Trophoblast cell (in vitro differentiated cells and primary cell): ENCODE measurements at regions not wholly inside any gene's neighbourhood (a gene's known extent, or its start where the extent isn't known, plus 50 kb on each side); places are given as distances from the start of the nearest gene placed in this dataset.
A peak's percentile ranks its signal among the peaks of the same experiment; 100 is the strongest.

Experiments
- DNase-seq, 2 donors: peaks; one replicate each; pipeline ENCODE4 v3.0.0-alpha.2; 2016
- H2AFZ ChIP-seq: 2 replicates; pipeline ENCODE4 v1.6.1; 2013; ENCODE audit warnings: low read length, moderate library complexity, mild to moderate bottlenecking; ENCODE audit not compliant: insufficient read depth, poor library complexity
- H2AK5ac ChIP-seq: 2 replicates; pipeline ENCODE4 v1.6.1; 2013; ENCODE audit warnings: mild to moderate bottlenecking, low read length
- H2BK120ac ChIP-seq: 2 replicates; pipeline ENCODE4 v1.6.1; 2013; ENCODE audit warnings: low read length, mild to moderate bottlenecking, moderate library complexity; ENCODE audit not compliant: insufficient read depth, poor library complexity
- H2BK12ac ChIP-seq: 2 replicates; pipeline ENCODE4 v1.6.1; 2013; ENCODE audit warnings: mild to moderate bottlenecking, low read length, moderate library complexity
- H2BK5ac ChIP-seq: 2 replicates; pipeline ENCODE4 v1.6.1; 2013; ENCODE audit warnings: low read length, low read depth, moderate library complexity, mild to moderate bottlenecking; ENCODE audit not compliant: poor library complexity
- H3K14ac ChIP-seq: 2 replicates; pipeline ENCODE4 v1.6.1; 2013; ENCODE audit warnings: mild to moderate bottlenecking, low read length
- H3K18ac ChIP-seq: 2 replicates; pipeline ENCODE4 v1.6.1; 2013; ENCODE audit warnings: mild to moderate bottlenecking, low read length
- H3K23ac ChIP-seq: 2 replicates; pipeline ENCODE4 v1.6.1; 2013; ENCODE audit warnings: low read length
- H3K27ac ChIP-seq: 2 replicates; pipeline ENCODE4 v1.5.1; 2013; ENCODE audit warnings: low read depth, mild to moderate bottlenecking, inconsistent platforms, low read length, moderate library complexity
- H3K27me3 ChIP-seq: 2 replicates; pipeline ENCODE4 v1.6.1; 2013; ENCODE audit warnings: inconsistent platforms, mild to moderate bottlenecking, low read length, moderate library complexity; ENCODE audit not compliant: insufficient read depth
- H3K36me3 ChIP-seq, 2 experiments: 1 replicate in 1 of 2; 2 replicates in 1 of 2; pipeline ENCODE4 v1.6.1; 2013; ENCODE audit warnings: low read length in 2 of 2, mild to moderate bottlenecking in 2 of 2, moderate library complexity in 1 of 2; ENCODE audit not compliant: insufficient read depth in 2 of 2, control insufficient read depth in 1 of 2
- H3K4ac ChIP-seq: 2 replicates; pipeline ENCODE4 v1.6.1; 2013; ENCODE audit warnings: low read depth, mild to moderate bottlenecking, low read length, moderate library complexity
- H3K4me1 ChIP-seq, 2 experiments: 1 replicate in 1 of 2; 2 replicates in 1 of 2; pipeline ENCODE4 v1.6.1; 2013; ENCODE audit warnings: low read length in 2 of 2, mild to moderate bottlenecking in 2 of 2, moderate library complexity in 1 of 2; ENCODE audit not compliant: insufficient read depth in 2 of 2, control insufficient read depth in 1 of 2
- H3K4me2 ChIP-seq: 2 replicates; pipeline ENCODE4 v1.6.1; 2013; ENCODE audit warnings: inconsistent platforms, mild to moderate bottlenecking, low read length, moderate library complexity
- H3K4me3 ChIP-seq: 2 replicates; pipeline ENCODE4 v1.5.1; 2013; ENCODE audit warnings: mild to moderate bottlenecking, low read depth, low read length, inconsistent platforms
- H3K79me1 ChIP-seq: one replicate; pipeline ENCODE4 v1.6.1; 2013; ENCODE audit warnings: low read length
- H3K79me2 ChIP-seq: 2 replicates; pipeline ENCODE4 v1.6.1; 2013; ENCODE audit warnings: low read length, mild to moderate bottlenecking; ENCODE audit not compliant: control insufficient read depth, insufficient read depth, poor library complexity
- H3K9ac ChIP-seq: 2 replicates; pipeline ENCODE4 v1.6.1; 2013; ENCODE audit warnings: mild to moderate bottlenecking, low read length
- H3K9me3 ChIP-seq: 2 replicates; pipeline ENCODE4 v1.6.1; 2013; ENCODE audit warnings: low read depth, mild to moderate bottlenecking, control low read depth, inconsistent platforms, low read length; ENCODE audit not compliant: insufficient read depth
- H4K12ac ChIP-seq: 2 replicates; pipeline ENCODE4 v1.6.1; 2013; ENCODE audit warnings: low read depth, mild to moderate bottlenecking, low read length, moderate library complexity
- H4K8ac ChIP-seq: 2 replicates; pipeline ENCODE4 v1.6.1; 2013; ENCODE audit warnings: low read depth, mild to moderate bottlenecking, low read length, moderate library complexity
- H4K91ac ChIP-seq: one replicate; pipeline ENCODE4 v1.6.1; 2013; ENCODE audit warnings: low read depth, mild to moderate bottlenecking, low read length, moderate library complexity
- WGBS: extraction: QIAGEN DNeasy Blood & Tissue Kit; methylation state at CpG from one replicate; pipeline ENCODE4 v1.1.7; 2013; ENCODE audit warnings: missing lambda C conversion rate; ENCODE audit not compliant: insufficient read length, insufficient coverage; ENCODE audit errors: extremely low coverage; 5-methylcytosine and 5-hydroxymethylcytosine counted together

GRCh38 chr3:65148687-65149086 is 460.9 kb upstream of the ADAMTS9 start:
- Histone ChIP-seq H4K8ac (no peak overlapping the region), H3K23ac (no peak overlapping the region), H2AFZ (no peak overlapping the region), H2BK120ac (no peak overlapping the region), H4K91ac (no peak overlapping the region), H3K9ac (no peak overlapping the region), H3K4me3 (no peak overlapping the region), H3K79me2 (no peaks in the 10 kb centered on the region), H3K4ac (no peak overlapping the region), H3K9me3 (no peaks in the 10 kb centered on the region), H3K14ac (no peak overlapping the region), H3K4me2 (no peak overlapping the region), H3K18ac (no peak overlapping the region), H3K27me3 (no peaks in the 10 kb centered on the region), H3K36me3 (no peaks in the 10 kb centered on the region), H2AK5ac (no peak overlapping the region), H3K27ac (no peak overlapping the region), H3K4me1 (peaks cover 0 to 2% of the 10 kb centered on the region in 2 experiments), H2BK5ac (no peak overlapping the region), H2BK12ac (no peak overlapping the region), H4K12ac (no peak overlapping the region), H3K79me1 (no peaks in the 10 kb centered on the region)
- no peak for DNase-seq
- WGBS: no CpG with 5 or more reads among the region's 2 CpGs

GRCh38 chr3:65146179-65146578 is 458.4 kb upstream of the ADAMTS9 start:
- H3K4ac ChIP-seq: no peak overlapping the region
- H3K18ac ChIP-seq: no peak overlapping the region
- peak; percentile 68 to 81 for DNase-seq
- WGBS: no CpG with 5 or more reads among the region's 3 CpGs
- H3K14ac ChIP-seq: no peak overlapping the region
- no peak overlapping the region for H4K91ac ChIP-seq
- no peak overlapping the region for H3K27ac ChIP-seq
- no peak overlapping the region for H4K8ac ChIP-seq
- no peaks in the 10 kb centered on the region for H3K79me1 ChIP-seq
- no peaks in the 10 kb centered on the region for H3K79me2 ChIP-seq
- H3K9ac ChIP-seq: no peak overlapping the region
- H3K27me3 ChIP-seq: no peaks in the 10 kb centered on the region
- H2AFZ ChIP-seq: no peak overlapping the region
- H2BK120ac ChIP-seq: no peak overlapping the region
- H3K4me2 ChIP-seq: no peak overlapping the region
- no peak overlapping the region for H3K23ac ChIP-seq
- no peaks in the 10 kb centered on the region for H3K9me3 ChIP-seq
- H2AK5ac ChIP-seq: no peak overlapping the region
- no peak overlapping the region for H2BK12ac ChIP-seq
- no peak overlapping the region for H3K4me3 ChIP-seq
- H2BK5ac ChIP-seq: no peak overlapping the region
- H4K12ac ChIP-seq: no peak overlapping the region
- peaks cover 0 to 2% of the 10 kb centered on the region in 2 experiments for H3K4me1 ChIP-seq
- no peaks in the 10 kb centered on the region for H3K36me3 ChIP-seq

GRCh38 chr3:65145680-65146079 is 457.9 kb upstream of the ADAMTS9 start:
- Histone ChIP-seq H3K4me2 (no peak overlapping the region), H3K79me2 (no peaks in the 10 kb centered on the region), H3K14ac (no peak overlapping the region), H3K23ac (no peak overlapping the region), H2AFZ (no peak overlapping the region), H4K91ac (no peak overlapping the region), H3K4ac (no peak overlapping the region), H4K8ac (no peak overlapping the region), H2BK120ac (no peak overlapping the region), H3K9me3 (no peaks in the 10 kb centered on the region), H3K4me1 (peaks cover 0 to 2% of the 10 kb centered on the region in 2 experiments), H3K4me3 (no peak overlapping the region), H3K27ac (no peak overlapping the region), H3K79me1 (no peaks in the 10 kb centered on the region), H2BK5ac (no peak overlapping the region), H3K18ac (no peak overlapping the region), H2AK5ac (no peak overlapping the region), H2BK12ac (peak overlapping the region; percentile 38), H3K9ac (no peak overlapping the region), H3K36me3 (no peaks in the 10 kb centered on the region), H3K27me3 (no peaks in the 10 kb centered on the region), H4K12ac (no peak overlapping the region)
- no peak for DNase-seq
- WGBS: no CpG with 5 or more reads among the region's 1 CpG

DNA sequence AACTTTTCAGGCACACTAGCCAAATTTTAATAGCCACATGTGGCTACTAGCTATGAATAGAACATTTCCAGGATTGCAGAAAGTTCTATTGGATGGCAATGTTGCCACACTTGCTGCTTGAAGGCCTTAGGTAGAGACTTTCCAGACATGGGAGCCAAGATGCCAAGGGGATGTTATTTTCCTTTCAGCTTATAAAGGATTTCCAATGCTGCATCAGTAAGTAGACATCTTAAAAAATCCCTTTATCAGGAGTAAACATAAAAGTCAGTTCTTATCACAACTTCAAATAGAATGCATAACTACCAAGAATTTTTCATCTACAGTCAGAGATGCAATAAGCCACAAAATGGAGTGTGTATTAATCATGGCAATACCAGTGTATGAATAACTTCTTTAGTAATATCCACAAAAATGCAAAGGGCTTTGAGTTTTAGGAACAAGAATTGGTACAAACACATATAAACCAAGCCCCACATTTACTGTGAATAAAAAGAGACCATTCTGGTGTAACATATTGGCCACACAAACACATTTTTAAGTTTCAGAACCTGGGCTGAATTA is 457.1 kb upstream of the ADAMTS9 start:
- Histone ChIP-seq H3K79me1 (no peaks in the 10 kb centered on the region), H3K18ac (no peak overlapping the region), H3K27me3 (no peaks in the 10 kb centered on the region), H2AK5ac (no peak overlapping the region), H3K14ac (no peak overlapping the region), H3K4me1 (peaks cover 0 to 2% of the 10 kb centered on the region in 2 experiments), H3K9me3 (no peaks in the 10 kb centered on the region), H2BK12ac (no peak overlapping the region), H2BK120ac (no peak overlapping the region), H3K79me2 (no peaks in the 10 kb centered on the region), H2BK5ac (no peak overlapping the region), H4K8ac (no peak overlapping the region), H3K27ac (no peak overlapping the region), H2AFZ (no peak overlapping the region), H3K4me2 (no peak overlapping the region), H4K91ac (no peak overlapping the region), H3K36me3 (no peaks in the 10 kb centered on the region), H3K4ac (no peak overlapping the region), H3K4me3 (no peak overlapping the region), H3K9ac (no peak overlapping the region), H3K23ac (no peak overlapping the region), H4K12ac (no peak overlapping the region)
- DNase-seq: no peak
